ENCODE measurements at regions not wholly inside any gene's neighbourhood (a gene's known extent, or its start where the extent isn't known, plus 50 kb on each side); places are given as distances from the start of the nearest gene placed in this dataset.

- Histone ChIP-seq H3K36me3 (ENCODE audit: control insufficient read depth, insufficient read depth, low read length) (no peaks in the 10 kb centered on the region), H3K27me3 (ENCODE audit: control insufficient read depth, insufficient read depth, low read length) (peaks cover 3% of the 10 kb centered on the region; the same call in 1 of the 2 replicates), H3K4me1 (ENCODE audit: control insufficient read depth, insufficient read depth, low read length) (no peaks in the 10 kb centered on the region), H3K4me3 (ENCODE audit: low read depth in 2 of 2, low read length in 2 of 2) (no peak overlapping the region), H3K9me3 (ENCODE audit: control insufficient read depth, insufficient read depth, low read depth, low read length) (no peaks in the 10 kb centered on the region), H3K27ac (ENCODE audit: low read length) (no peak overlapping the region)
- intact Hi-C loops (cut with micrococcal nuclease; ENCODE audit: unreplicated experiment) (no loop called here), in situ Hi-C loops (cut with HindIII; ENCODE audit: low pct_unique_long_range_greater_than_20kb, low sequenced_read_pairs) (no loop called here)
- POLR2A ChIA-PET = no interaction called here
- DNase-seq (ENCODE audit: low read depth, low spot score) (no peak), ATAC-seq (no peak)
- CTCF ChIA-PET = no interaction called here
- TF ChIP-seq CTCF (IDR thresholded peaks at IDR 0.05) (no peak), REST (IDR thresholded peaks at IDR 0.05; ENCODE audit: insufficient read depth in 1 of 2, low read depth in 2 of 2, low read length in 1 of 2) (no peak), POLR2AphosphoS5 (IDR thresholded peaks at IDR 0.05; ENCODE audit: low read depth, low read length) (no peak), SIN3A (IDR thresholded peaks at IDR 0.05; ENCODE audit: borderline replicate concordance, insufficient read depth, low read depth, low read length) (no peak), TCF7L2 (IDR thresholded peaks at IDR 0.05; ENCODE audit: low read depth, low read length) (no peak)
- BruUV-seq (replicated peaks) = no TSS peak
Measured at GRCh38 chr7:153010416-153010815, 250.9 kb downstream of the ACTR3B start.

- no peak for TF ChIP-seq POLR2AphosphoS5 (IDR thresholded peaks at IDR 0.05; ENCODE audit: low read depth, low read length)
- TF ChIP-seq REST (IDR thresholded peaks at IDR 0.05; ENCODE audit: insufficient read depth in 1 of 2, low read depth in 2 of 2, low read length in 1 of 2) = no peak
- no peak for TF ChIP-seq TCF7L2 (IDR thresholded peaks at IDR 0.05; ENCODE audit: low read depth, low read length)
- no peak for TF ChIP-seq CTCF (IDR thresholded peaks at IDR 0.05)
- no peak for TF ChIP-seq SIN3A (IDR thresholded peaks at IDR 0.05; ENCODE audit: borderline replicate concordance, insufficient read depth, low read depth, low read length)
- Histone ChIP-seq H3K36me3 (ENCODE audit: control insufficient read depth, insufficient read depth, low read length) (no peaks in the 10 kb centered on the region), H3K27ac (ENCODE audit: low read length) (no peak overlapping the region), H3K4me1 (ENCODE audit: control insufficient read depth, insufficient read depth, low read length) (no peaks in the 10 kb centered on the region), H3K4me3 (ENCODE audit: low read depth in 2 of 2, low read length in 2 of 2) (no peak overlapping the region), H3K9me3 (ENCODE audit: control insufficient read depth, insufficient read depth, low read depth, low read length) (no peaks in the 10 kb centered on the region), H3K27me3 (ENCODE audit: control insufficient read depth, insufficient read depth, low read length) (no peaks in the 10 kb centered on the region; the same call in 1 of the 2 replicates)
- POLR2A ChIA-PET = no interaction called here
- no peak for DNase-seq (ENCODE audit: low read depth, low spot score)
- ATAC-seq = no peak
- intact Hi-C loops (cut with micrococcal nuclease; ENCODE audit: unreplicated experiment) = no loop called here
- in situ Hi-C loops (cut with HindIII; ENCODE audit: low pct_unique_long_range_greater_than_20kb, low sequenced_read_pairs) = no loop called here
- CTCF ChIA-PET = no interaction called here
- no TSS peak for BruUV-seq (replicated peaks)
Measured at GRCh38 chr7:153012203-153012602, 252.7 kb downstream of the ACTR3B start.
